Testis (tissue), 2 donors: ENCODE measurements at regions not wholly inside any gene's neighbourhood (a gene's known extent, or its start where the extent isn't known, plus 50 kb on each side); places are given as distances from the start of the nearest gene placed in this dataset.

Experiments
- POLR2A ChIP-seq: fragments of 450-650 bp; IDR thresholded peaks from one replicate; pipeline ENCODE4 v1.6.1; 2017; ENCODE audit warnings: antibody characterized with exemption, mild to moderate bottlenecking, moderate library complexity
- TF ChIP-seq, protein P1 (sequence below), 3 experiments: fragments of 450-650 bp in 2 of 3; fragments of 200-600 bp in 1 of 3; sonication (generic) in 1 of 3; IDR thresholded peaks; one replicate each; pipeline ENCODE4 v1.5.1; 2016 to 2019; ENCODE audit warnings: antibody characterized with exemption in 3 of 3, mild to moderate bottlenecking in 2 of 3, moderate library complexity in 1 of 3

DNA sequence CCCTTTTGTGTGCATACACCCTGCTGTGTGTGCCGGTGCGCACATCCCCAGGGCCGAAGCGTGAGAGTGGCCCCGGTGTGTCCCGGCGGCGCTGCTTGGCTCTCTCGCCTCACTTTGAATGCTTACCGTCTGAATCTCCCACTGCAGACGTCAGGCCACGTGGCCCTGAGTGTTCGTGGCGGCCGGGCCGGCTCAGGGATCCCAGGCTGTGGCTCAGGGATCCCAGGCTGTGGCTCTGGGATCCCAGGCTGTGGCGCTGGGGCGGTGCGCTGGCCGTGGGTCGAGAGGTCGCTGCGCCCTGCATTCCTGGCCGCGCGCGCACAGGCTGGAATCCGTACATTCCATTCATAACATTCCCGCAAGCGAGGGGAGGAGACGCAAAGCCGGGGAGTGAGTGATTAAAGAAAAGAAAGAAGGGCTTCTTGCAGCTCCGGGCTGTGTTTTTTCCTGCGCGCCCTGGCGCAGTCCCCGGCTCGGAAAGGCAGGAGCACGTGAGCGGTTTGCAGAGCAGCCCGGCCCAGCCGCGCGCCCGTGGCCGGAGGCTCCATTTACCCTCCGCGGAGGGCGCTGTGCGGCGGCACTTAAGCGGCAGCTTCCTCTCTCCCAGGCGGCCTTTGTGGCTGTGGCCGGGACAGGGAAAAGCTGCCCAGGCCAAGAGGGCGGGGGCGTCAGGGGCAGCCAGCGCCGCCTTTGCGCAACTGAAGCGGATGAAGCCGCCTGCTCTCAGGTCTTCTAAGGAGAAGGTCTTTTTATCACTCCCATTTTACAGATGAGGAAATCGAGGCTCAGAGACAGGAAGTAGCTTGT, 87.0 kb upstream of the ALDH1L1 start:
- no peak for TF ChIP-seq POLR2A
- TF ChIP-seq, protein P1, sequence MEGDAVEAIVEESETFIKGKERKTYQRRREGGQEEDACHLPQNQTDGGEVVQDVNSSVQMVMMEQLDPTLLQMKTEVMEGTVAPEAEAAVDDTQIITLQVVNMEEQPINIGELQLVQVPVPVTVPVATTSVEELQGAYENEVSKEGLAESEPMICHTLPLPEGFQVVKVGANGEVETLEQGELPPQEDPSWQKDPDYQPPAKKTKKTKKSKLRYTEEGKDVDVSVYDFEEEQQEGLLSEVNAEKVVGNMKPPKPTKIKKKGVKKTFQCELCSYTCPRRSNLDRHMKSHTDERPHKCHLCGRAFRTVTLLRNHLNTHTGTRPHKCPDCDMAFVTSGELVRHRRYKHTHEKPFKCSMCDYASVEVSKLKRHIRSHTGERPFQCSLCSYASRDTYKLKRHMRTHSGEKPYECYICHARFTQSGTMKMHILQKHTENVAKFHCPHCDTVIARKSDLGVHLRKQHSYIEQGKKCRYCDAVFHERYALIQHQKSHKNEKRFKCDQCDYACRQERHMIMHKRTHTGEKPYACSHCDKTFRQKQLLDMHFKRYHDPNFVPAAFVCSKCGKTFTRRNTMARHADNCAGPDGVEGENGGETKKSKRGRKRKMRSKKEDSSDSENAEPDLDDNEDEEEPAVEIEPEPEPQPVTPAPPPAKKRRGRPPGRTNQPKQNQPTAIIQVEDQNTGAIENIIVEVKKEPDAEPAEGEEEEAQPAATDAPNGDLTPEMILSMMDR (IDR thresholded peaks at IDR 0.05): no peak
